ENCODE measurements at regions not wholly inside any gene's neighbourhood (a gene's known extent, or its start where the extent isn't known, plus 50 kb on each side); places are given as distances from the start of the nearest gene placed in this dataset.

GRCh38 chr14:41360126-41360525 lies 246.6 kb upstream of the LRFN5 start:
- H3K79me1 ChIP-seq (ENCODE audit: insufficient read depth, low read depth, low read length, poor library complexity, severe bottlenecking): no peaks in the 10 kb centered on the region
- H2AFZ ChIP-seq (ENCODE audit: low read length): no peak overlapping the region
- no peak overlapping the region for H3K27ac Mint-ChIP-seq
- H3K9me3 ChIP-seq (ENCODE audit: control insufficient read depth, low read depth, low read length): no peaks in the 10 kb centered on the region
- no peak overlapping the region for H4K8ac ChIP-seq (replicated peaks; ENCODE audit: insufficient read length, low read depth, low read length)
- 0 out of 4 replicates have a peak, but pooled peaks cover 0 to 2% of the 10 kb centered on the region in 2 experiments for H3K4me1 Mint-ChIP-seq
- no peaks in the 10 kb centered on the region for H3K79me2 ChIP-seq (ENCODE audit: insufficient read depth, low read length)
- no peak overlapping the region for H3K9ac ChIP-seq (ENCODE audit: extremely low read depth, insufficient read length, low read length)
- no peak overlapping the region for H2AK5ac ChIP-seq (ENCODE audit: insufficient read length, low read length)
- peaks cover 0 to 2% (median 0%) of the 10 kb centered on the region in 3 experiments; a peak in 1 of 7 replicates for H3K36me3 Mint-ChIP-seq (ENCODE audit: insufficient read depth in 1 of 3, low read depth in 3 of 3)
- H3K18ac ChIP-seq (ENCODE audit: insufficient read length, low read depth, low read length): no peak overlapping the region
- 0 out of 5 replicates have a peak, but pooled peaks cover 0 to 2% of the 10 kb centered on the region in 2 experiments for H3K9me3 Mint-ChIP-seq
- no peak overlapping the region for H2BK15ac ChIP-seq (ENCODE audit: low read depth, low read length)
- H3K27ac ChIP-seq (ENCODE audit: insufficient read length, low read depth, low read length): no peak overlapping the region
- no peak overlapping the region for H2BK20ac ChIP-seq (ENCODE audit: low read depth, low read length, poor library complexity, severe bottlenecking)
- H3K27me3 ChIP-seq (ENCODE audit: insufficient read depth, low read length): no peaks in the 10 kb centered on the region
- no peaks in the 10 kb centered on the region for H3K4me1 ChIP-seq (ENCODE audit: insufficient read depth, low read length)
- H4K91ac ChIP-seq (ENCODE audit: insufficient read length, low read depth, low read length): no peak overlapping the region
- no peak overlapping the region for H3K4ac ChIP-seq (ENCODE audit: low read depth, low read length)
- H3K56ac ChIP-seq (ENCODE audit: insufficient read length, low read depth, low read length): no peak overlapping the region
- no peaks in the 10 kb centered on the region for H3K23me2 ChIP-seq (ENCODE audit: insufficient read length, low read depth, low read length, poor library complexity, severe bottlenecking)
- TF ChIP-seq CTCF (conservative IDR thresholded peaks at IDR 0.05): no peak
- H4K20me1 ChIP-seq (ENCODE audit: control insufficient read depth, insufficient read depth, insufficient read length): no peaks in the 10 kb centered on the region
- H3K27me3 Mint-ChIP-seq (ENCODE audit: low read depth): no peaks in the 10 kb centered on the region
- no peak for DNase-seq
- H2BK12ac ChIP-seq (ENCODE audit: insufficient read length, low read depth, low read length): no peak overlapping the region
- no peak overlapping the region for H4K5ac ChIP-seq (ENCODE audit: insufficient read length, low read depth, low read length)
- no peak overlapping the region for H3K4me3 Mint-ChIP-seq
- H3K23ac ChIP-seq (ENCODE audit: insufficient read length, low read depth, low read length): no peak overlapping the region
- WGBS (ENCODE audit: extremely low coverage, insufficient read length, low lambda C conversion rate): no CpG with 5 or more reads among the region's 2 CpGs
- H3T11ph ChIP-seq (ENCODE audit: low read length): no peak overlapping the region
- H3K14ac ChIP-seq (ENCODE audit: insufficient read depth, low read length): no peak overlapping the region
- H2BK120ac ChIP-seq (ENCODE audit: low read depth, low read length, poor library complexity, severe bottlenecking): no peak overlapping the region
- no peak overlapping the region for H3K4me2 ChIP-seq (ENCODE audit: insufficient read depth, insufficient read length, low read length)
- no peak overlapping the region for H2BK5ac ChIP-seq (ENCODE audit: insufficient read length, low read length)
